ENCODE measurements at regions not wholly inside any gene's neighbourhood (a gene's known extent, or its start where the extent isn't known, plus 50 kb on each side); places are given as distances from the start of the nearest gene placed in this dataset.
"Not testable (repeated sequence)": the region's sequence is repeated elsewhere in the genome, so short reads cannot be mapped to it uniquely, and the experiment has no call there.

DNA sequence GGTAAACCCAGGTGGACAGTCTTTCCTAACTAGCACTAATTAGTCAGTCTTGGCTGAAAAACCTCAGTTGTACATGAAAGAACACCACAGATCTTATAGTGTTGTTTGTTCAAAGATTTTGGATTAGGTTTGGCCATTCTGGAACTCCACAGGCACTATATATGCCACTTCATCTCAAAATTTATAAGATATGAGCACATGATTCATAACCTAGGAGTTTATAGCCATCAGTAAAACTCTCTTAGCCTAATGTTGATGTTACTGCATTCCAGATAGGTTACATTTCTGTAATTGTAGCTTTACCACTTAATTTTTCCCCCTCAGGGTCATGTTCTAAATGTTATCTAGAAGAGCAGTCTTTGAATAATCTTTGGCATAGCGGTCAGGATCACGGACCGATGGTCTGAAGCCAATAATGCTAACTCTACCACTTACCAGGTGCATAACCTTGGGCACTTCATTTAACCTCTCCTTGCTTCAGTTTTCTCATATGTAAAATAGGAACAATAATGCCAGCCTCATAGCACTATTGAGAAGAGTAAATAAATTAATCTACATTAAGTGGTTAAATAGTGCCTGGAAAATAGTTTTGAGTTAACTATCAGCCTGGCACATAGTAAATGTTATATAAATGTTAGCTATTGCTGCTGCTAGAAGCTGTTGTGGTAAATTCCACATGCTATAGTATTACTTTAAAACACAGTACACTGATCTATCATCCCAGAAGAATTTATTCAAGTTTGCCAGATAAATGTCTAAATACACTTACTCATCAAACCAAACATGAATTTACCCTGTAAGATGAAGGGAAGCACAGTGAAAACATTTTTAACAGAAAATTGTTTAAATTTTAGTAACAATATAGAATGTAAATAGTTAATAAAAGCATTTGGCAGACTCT lies 743.9 kb downstream of the NR2F1-AS1 start:
- H3K4me3 Mint-ChIP-seq = no peak overlapping the region
- H3K36me3 Mint-ChIP-seq (ENCODE audit: insufficient read depth in 2 of 2) = peaks cover 0 to 3% of the 10 kb centered on the region in 2 donors
- no peaks in the 10 kb centered on the region for H3K4me1 Mint-ChIP-seq (ENCODE audit: low read depth)
- no peak overlapping the region for H3K27ac Mint-ChIP-seq
- H3K9me3 Mint-ChIP-seq = peaks cover 5 to 12% of the 10 kb centered on the region in 2 donors
- ATAC-seq (replicated peaks in 1 of 2) (no peak), DNase-seq (no peak)
- no peaks in the 10 kb centered on the region for H3K27me3 Mint-ChIP-seq (ENCODE audit: low read depth)

DNA sequence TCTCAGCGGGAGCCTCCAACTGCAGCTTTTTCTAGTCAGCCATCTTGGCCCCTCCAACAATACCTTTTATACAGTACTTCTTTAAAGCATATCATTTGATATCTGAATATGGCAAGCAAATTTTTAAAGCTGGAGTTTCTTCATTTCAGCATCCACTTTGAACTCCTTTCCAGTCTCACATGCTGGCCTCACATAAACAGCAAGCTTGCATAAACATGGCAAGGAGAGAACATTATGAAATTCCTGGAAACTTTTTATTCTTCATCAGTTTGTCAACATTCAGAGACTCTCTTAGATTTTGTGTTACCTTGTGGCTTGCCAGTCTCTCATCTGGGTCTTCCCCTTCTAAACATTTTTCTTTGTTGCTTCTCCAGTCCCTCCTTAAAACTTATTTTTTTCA lies 745.3 kb downstream of the NR2F1-AS1 start:
- no peak overlapping the region for H3K4me3 Mint-ChIP-seq

DNA sequence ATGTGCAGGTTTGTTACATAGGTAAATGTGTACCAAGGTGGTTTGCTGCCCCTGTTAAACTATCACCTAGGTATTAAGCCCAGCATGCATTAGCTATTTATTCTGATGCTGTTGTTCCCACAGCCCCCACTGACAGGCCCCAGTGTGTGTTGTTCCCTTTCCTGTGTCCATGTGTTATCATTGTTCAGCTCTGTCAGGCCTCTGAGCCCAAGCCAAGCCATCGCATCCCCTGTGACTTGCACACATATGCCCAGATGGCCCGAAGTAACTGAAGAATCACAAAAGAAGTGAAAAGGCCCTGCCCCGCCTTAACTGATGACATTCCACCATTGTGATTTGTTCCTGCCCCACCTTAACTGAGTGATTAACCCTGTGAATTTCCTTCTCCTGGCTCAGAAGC lies 757.5 kb downstream of the NR2F1-AS1 start:
- H3K4me1 Mint-ChIP-seq (ENCODE audit: low read depth); H3K9me3 Mint-ChIP-seq; H3K27me3 Mint-ChIP-seq (ENCODE audit: low read depth); H3K4me3 Mint-ChIP-seq; ATAC-seq (replicated peaks in 1 of 2); DNase-seq; H3K36me3 Mint-ChIP-seq (ENCODE audit: insufficient read depth in 2 of 2); H3K27ac Mint-ChIP-seq: not testable (repeated sequence)

More for the DNA sequence above, 745.3 kb downstream of the NR2F1-AS1 start:
- Mint-ChIP-seq H3K36me3 (ENCODE audit: insufficient read depth in 2 of 2) (peaks cover 0 to 3% of the 10 kb centered on the region in 2 donors), H3K4me1 (ENCODE audit: low read depth) (no peaks in the 10 kb centered on the region), H3K9me3 (peaks cover 5 to 6% of the 10 kb centered on the region in 2 donors), H3K27ac (no peak overlapping the region), H3K27me3 (ENCODE audit: low read depth) (no peaks in the 10 kb centered on the region)
- no peak for DNase-seq
- no peak for ATAC-seq (replicated peaks in 1 of 2)

DNA sequence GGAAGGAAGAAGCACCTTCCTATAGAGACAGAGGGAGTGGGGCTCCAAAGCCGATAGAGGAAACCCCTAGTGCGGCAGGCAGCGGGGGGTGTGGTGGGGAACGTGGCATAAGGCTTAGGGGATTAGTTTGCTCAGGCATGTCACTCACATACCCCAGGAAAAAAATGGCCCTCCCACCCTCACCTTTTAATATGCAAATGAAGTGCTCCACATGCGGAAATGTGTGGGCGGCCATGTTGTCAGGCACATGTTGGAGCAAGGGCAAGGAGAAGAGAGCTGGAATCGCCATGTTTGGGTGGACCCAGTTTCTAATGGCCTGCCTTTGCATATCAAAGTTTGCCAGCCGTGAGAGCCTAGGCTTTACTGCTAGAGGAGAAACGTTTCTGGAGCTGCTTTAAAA lies 758.8 kb downstream of the NR2F1-AS1 start:
- H3K27me3 Mint-ChIP-seq (ENCODE audit: low read depth) = no peaks in the 10 kb centered on the region
- H3K4me3 Mint-ChIP-seq = no peak overlapping the region
- H3K36me3 Mint-ChIP-seq (ENCODE audit: insufficient read depth in 2 of 2) = no peaks in the 10 kb centered on the region
- H3K27ac Mint-ChIP-seq = no peak overlapping the region
- no peak for DNase-seq
- ATAC-seq (replicated peaks in 1 of 2) = no peak
- peaks cover 3 to 7% of the 10 kb centered on the region in 2 donors for H3K9me3 Mint-ChIP-seq
- no peaks in the 10 kb centered on the region for H3K4me1 Mint-ChIP-seq (ENCODE audit: low read depth)

DNA sequence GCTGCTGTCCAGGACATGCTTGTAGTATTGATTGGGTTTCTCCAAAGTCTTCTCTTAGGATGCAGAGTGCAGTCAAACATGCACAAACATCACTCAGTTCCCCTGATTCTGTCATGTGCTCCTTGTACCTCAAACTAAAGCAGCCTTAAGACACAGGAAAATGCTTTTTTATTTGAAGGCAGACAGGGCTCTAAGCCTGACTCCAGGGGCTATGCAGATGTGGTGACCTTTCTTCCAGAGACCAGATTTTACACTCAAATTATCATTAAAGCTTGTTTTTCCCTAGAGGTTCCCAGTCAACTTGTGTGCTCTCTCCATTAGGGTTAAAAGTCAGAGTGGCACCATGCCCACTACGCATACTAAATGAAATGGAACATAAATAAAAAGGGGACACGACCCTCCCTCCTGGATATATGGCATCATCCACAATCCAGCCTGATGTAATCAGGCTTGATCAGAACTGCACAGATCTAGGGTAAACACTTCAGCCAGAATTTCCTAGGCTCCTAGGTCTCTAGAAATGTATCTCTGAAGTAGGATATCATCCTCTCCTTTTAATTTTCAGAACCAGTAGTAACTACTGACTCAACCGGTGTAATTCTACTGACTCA lies 771.1 kb downstream of the NR2F1-AS1 start:
- no peaks in the 10 kb centered on the region for H3K27me3 Mint-ChIP-seq (ENCODE audit: low read depth)
- no peak for ATAC-seq (replicated peaks in 1 of 2)
- peaks cover 2 to 8% of the 10 kb centered on the region in 2 donors for H3K9me3 Mint-ChIP-seq
- H3K27ac Mint-ChIP-seq = no peak overlapping the region
- H3K4me1 Mint-ChIP-seq (ENCODE audit: low read depth) = no peaks in the 10 kb centered on the region
- no peak overlapping the region for H3K4me3 Mint-ChIP-seq
- no peak for DNase-seq
- H3K36me3 Mint-ChIP-seq (ENCODE audit: insufficient read depth in 2 of 2) = no peaks in the 10 kb centered on the region

DNA sequence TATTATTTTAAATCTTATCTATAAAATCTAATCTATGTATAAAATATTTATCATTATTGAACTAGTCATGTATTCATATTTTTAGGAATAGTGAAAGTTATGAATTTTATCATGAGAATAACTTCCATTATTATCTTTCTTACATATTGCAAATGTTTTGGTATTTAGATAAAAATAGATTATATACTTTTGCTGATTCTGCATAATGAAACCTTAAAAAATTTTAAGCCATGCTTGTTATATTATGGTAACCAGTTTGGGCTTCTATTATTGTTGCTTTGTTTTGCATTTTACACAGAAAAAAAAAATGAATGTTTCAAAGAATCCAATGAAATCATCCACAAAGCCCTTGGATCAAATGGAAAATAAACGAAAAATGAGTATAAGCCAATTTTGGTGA lies 772.5 kb downstream of the NR2F1-AS1 start:
- Mint-ChIP-seq H3K4me1 (ENCODE audit: low read depth) (no peaks in the 10 kb centered on the region), H3K27ac (no peak overlapping the region)

DNA sequence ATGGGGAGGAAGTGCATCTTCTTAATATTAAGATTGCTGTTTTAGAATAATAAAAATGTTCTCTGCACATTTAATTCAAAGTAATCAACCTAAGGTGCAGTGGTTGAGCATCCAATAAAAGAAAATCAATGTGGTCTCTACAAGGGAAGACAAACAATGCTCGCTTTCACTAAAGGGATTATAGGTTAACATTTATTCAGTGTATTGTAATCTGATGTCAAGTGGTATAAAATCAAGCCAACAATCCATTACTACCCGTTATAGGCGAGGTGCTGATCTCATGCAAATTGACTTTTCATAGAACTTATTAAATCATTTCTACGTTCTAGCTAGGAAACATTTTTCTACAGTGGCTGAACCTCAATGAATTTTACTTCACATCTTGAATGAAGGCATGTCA lies 773.9 kb downstream of the NR2F1-AS1 start:
- H3K9me3 Mint-ChIP-seq = peaks cover 0 to under 1% of the 10 kb centered on the region in 2 donors

More for the DNA sequence above, 772.5 kb downstream of the NR2F1-AS1 start:
- DNase-seq (no peak), ATAC-seq (replicated peaks in 1 of 2) (no peak)
- Mint-ChIP-seq H3K27me3 (ENCODE audit: low read depth) (no peaks in the 10 kb centered on the region), H3K4me3 (no peak overlapping the region), H3K9me3 (peaks cover 2 to 4% of the 10 kb centered on the region in 2 donors), H3K36me3 (ENCODE audit: insufficient read depth in 2 of 2) (no peaks in the 10 kb centered on the region)

DNA sequence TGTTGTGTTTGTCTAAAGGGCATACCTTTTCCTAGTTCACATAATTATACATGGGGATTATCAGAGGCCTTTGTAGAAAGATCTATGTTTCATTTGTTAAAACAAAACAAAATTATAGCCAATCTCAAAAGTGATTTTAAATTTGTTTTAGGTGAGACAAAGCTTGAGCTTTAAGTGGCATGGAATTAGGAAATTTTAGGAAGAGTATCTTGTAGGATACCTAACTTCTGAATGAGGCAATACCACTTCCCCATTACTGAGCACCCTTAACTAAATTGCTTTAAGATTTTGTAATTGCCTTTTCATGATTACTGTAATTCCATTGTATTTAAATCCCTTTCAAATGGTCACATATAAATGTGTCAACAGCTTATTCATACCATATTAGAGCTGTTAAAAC lies 775.6 kb downstream of the NR2F1-AS1 start:
- no peaks in the 10 kb centered on the region for H3K4me1 Mint-ChIP-seq (ENCODE audit: low read depth)
- no peaks in the 10 kb centered on the region for H3K27me3 Mint-ChIP-seq (ENCODE audit: low read depth)
- H3K4me3 Mint-ChIP-seq = no peak overlapping the region
- no peak overlapping the region for H3K27ac Mint-ChIP-seq
- DNase-seq = no peak
- ATAC-seq (replicated peaks in 1 of 2) = no peak
- H3K36me3 Mint-ChIP-seq (ENCODE audit: insufficient read depth in 2 of 2) = no peaks in the 10 kb centered on the region
- H3K9me3 Mint-ChIP-seq = no peaks in the 10 kb centered on the region

More for the DNA sequence above, 773.9 kb downstream of the NR2F1-AS1 start:
- Mint-ChIP-seq H3K4me1 (ENCODE audit: low read depth) (no peaks in the 10 kb centered on the region), H3K36me3 (ENCODE audit: insufficient read depth in 2 of 2) (no peaks in the 10 kb centered on the region), H3K27ac (no peak overlapping the region), H3K4me3 (no peak overlapping the region), H3K27me3 (ENCODE audit: low read depth) (no peaks in the 10 kb centered on the region)
- ATAC-seq (replicated peaks in 1 of 2) = no peak
- no peak for DNase-seq

DNA sequence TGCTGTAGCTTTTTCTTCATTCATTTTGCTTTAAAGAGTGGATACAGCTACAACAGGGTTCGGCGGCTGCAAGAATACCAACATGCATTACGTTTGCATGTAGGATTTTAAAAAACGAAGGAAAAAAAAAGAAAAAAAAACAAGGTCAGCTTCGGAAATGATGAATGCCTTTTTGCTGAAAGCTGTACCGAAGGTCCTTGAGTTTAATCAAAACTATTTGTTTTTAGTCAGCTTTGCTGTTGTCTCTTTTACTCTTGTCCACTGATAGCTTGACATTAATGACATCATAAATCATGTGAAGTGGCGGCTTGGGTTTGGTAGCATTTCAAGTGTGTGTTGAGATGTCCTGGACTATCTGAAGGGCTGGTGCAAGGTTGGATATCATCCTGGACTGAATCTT lies 779.1 kb downstream of the NR2F1-AS1 start:
- no peaks in the 10 kb centered on the region for H3K36me3 Mint-ChIP-seq (ENCODE audit: insufficient read depth in 2 of 2)
- peaks cover 2% of the 10 kb centered on the region in 2 donors for H3K9me3 Mint-ChIP-seq
- ATAC-seq (replicated peaks in 1 of 2) (no peak), DNase-seq (no peak)
- H3K27ac Mint-ChIP-seq = no peak overlapping the region
- H3K4me1 Mint-ChIP-seq (ENCODE audit: low read depth) = no peaks in the 10 kb centered on the region
- no peak overlapping the region for H3K4me3 Mint-ChIP-seq
- no peaks in the 10 kb centered on the region for H3K27me3 Mint-ChIP-seq (ENCODE audit: low read depth)

DNA sequence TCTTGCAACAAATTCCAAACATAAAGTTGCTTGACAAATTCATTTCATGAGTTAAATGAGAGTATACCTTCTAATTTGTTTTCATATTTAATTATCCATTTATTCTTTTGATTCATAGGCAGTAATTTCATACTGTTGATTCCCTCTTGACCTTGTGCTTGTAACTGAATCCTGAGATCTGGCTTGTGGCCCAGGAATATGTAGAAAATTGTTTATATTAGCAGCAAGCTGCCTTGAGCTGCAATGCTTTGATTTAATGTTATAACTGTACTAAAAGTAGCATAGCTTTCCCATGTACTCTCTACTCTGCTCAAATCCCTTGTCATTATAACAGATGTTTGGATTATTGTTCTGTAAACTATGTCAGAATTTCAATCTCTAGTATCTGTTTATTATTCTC lies 780.7 kb downstream of the NR2F1-AS1 start:
- H3K27ac Mint-ChIP-seq = no peak overlapping the region
- peaks cover 4 to 5% of the 10 kb centered on the region in 2 donors for H3K9me3 Mint-ChIP-seq
- ATAC-seq (replicated peaks in 1 of 2) = no peak
- H3K4me1 Mint-ChIP-seq (ENCODE audit: low read depth) = no peaks in the 10 kb centered on the region
- no peak for DNase-seq
- H3K4me3 Mint-ChIP-seq = no peak overlapping the region
- H3K36me3 Mint-ChIP-seq (ENCODE audit: insufficient read depth in 2 of 2) = no peaks in the 10 kb centered on the region
- H3K27me3 Mint-ChIP-seq (ENCODE audit: low read depth) = no peaks in the 10 kb centered on the region

DNA sequence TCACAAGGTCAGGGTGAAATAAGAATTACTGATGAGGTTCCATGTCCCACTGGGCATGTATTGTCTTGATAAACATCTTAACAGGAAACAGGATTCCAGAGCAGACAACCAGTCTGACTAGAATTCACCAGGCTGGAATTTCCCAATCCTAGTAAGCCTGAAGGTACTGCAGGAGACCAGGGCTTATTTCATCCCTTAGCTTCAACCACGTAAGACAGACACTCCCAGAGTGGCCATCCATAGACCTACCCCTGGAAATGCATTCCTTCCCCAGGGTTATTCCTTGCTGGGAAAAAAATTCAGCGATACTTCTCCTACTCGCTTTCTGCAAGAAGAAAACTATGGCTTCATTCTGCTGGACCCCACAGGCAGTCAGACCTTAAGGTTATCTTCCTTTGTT lies 785.4 kb downstream of the NR2F1-AS1 start:
- Mint-ChIP-seq H3K36me3 (ENCODE audit: insufficient read depth in 2 of 2) (peaks cover 0 to 2% of the 10 kb centered on the region in 2 donors), H3K4me1 (ENCODE audit: low read depth) (no peaks in the 10 kb centered on the region), H3K4me3 (no peak overlapping the region), H3K9me3 (peaks cover 13 to 15% of the 10 kb centered on the region in 2 donors), H3K27me3 (ENCODE audit: low read depth) (no peaks in the 10 kb centered on the region), H3K27ac (no peak overlapping the region)
- ATAC-seq (replicated peaks in 1 of 2) = no peak
- DNase-seq = no peak

DNA sequence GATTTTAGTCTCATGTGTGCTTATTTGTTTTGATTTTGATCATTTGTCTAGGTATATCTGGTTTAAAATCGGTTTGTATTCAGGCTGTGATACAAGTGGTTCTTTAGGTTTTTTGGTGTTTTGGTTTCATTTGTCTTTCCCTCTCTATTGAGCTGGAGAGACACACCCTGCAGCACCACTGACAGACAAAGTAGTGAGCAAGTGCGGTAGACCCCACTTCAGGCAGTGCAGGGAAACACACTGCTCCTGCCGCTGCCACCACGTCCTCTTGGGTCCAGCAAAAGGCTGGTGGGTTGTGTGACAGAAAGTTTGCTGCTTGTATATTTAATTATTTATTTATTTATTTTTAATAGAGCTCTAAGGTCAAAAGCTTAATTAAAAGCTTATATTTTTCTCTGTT lies 801.0 kb downstream of the NR2F1-AS1 start:
- Mint-ChIP-seq H3K4me1 (ENCODE audit: low read depth) (no peaks in the 10 kb centered on the region), H3K27ac (no peak overlapping the region), H3K9me3 (peaks cover 3% of the 10 kb centered on the region in 2 donors), H3K4me3 (no peak overlapping the region), H3K27me3 (ENCODE audit: low read depth) (no peaks in the 10 kb centered on the region), H3K36me3 (ENCODE audit: insufficient read depth in 2 of 2) (peaks cover 0 to 2% of the 10 kb centered on the region in 2 donors)
- ATAC-seq (replicated peaks in 1 of 2) (no peak), DNase-seq (no peak)

DNA sequence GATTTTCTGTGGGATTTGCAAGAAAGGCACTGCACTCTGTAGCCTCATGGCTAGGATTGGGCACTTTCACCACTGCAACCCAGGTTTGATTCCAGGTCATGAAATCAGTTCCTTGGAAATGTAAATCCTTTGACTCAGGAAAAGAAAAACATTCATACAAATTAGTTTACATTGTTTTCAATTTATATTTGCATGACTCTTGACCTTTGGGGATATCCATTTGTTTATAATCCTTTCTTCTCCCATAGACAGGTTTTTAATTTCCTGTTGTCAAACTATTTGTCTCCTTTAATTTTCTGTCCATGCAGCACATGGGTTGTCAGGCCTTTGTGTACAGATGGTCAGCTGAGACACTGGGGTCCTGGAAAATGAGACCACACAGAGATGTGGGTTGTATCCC lies 801.5 kb downstream of the NR2F1-AS1 start:
- Mint-ChIP-seq H3K27ac (no peak overlapping the region), H3K4me1 (ENCODE audit: low read depth) (no peaks in the 10 kb centered on the region), H3K27me3 (ENCODE audit: low read depth) (no peaks in the 10 kb centered on the region), H3K4me3 (no peak overlapping the region), H3K9me3 (peaks cover 3 to 4% of the 10 kb centered on the region in 2 donors), H3K36me3 (ENCODE audit: insufficient read depth in 2 of 2) (peaks cover 0 to 2% of the 10 kb centered on the region in 2 donors)
- ATAC-seq (replicated peaks in 1 of 2) = no peak
- DNase-seq = no peak
